CD4-positive, alpha-beta memory T cell (primary cell): ENCODE measurements at regions not wholly inside any gene's neighbourhood (a gene's known extent, or its start where the extent isn't known, plus 50 kb on each side); places are given as distances from the start of the nearest gene placed in this dataset.

Experiments used
- CTCF ChIA-PET: fragments of 350-600 bp; sonication (Branson Sonifier 250); formaldehyde crosslinking; loops from one replicate; lab custom pipeline; 2021; ENCODE audit warnings: inconsistent platforms; ENCODE audit not compliant: partially characterized antibody; lab: Charles Lee
- POLR2A ChIA-PET: fragments of 350-600 bp; sonication (Branson Sonifier 250); formaldehyde crosslinking; loops from one replicate; lab custom pipeline; 2021; ENCODE audit not compliant: partially characterized antibody; lab: Charles Lee
- DNase-seq, 5 donors: peaks; one replicate each; pipeline versions ENCODE4 v3.0.0 to v3.0.0-alpha.2; 2020 to 2022; ENCODE audit warnings: mixed read lengths in 1 of 5
- H3K27ac ChIP-seq: one replicate; pipeline ENCODE4 v1.7.0; 2013; ENCODE audit warnings: low read depth, low read length
- H3K27me3 ChIP-seq: 2 replicates; pipeline ENCODE4 v1.7.0; 2013; ENCODE audit warnings: mild to moderate bottlenecking, low read length, moderate library complexity; ENCODE audit not compliant: insufficient read depth
- H3K36me3 ChIP-seq: 2 replicates; pipeline ENCODE4 v1.7.0; 2013; ENCODE audit warnings: mild to moderate bottlenecking, low read length, moderate library complexity; ENCODE audit not compliant: insufficient read depth
- H3K4me1 ChIP-seq: 2 replicates; pipeline ENCODE4 v1.7.0; 2013; ENCODE audit warnings: mild to moderate bottlenecking, low read length, moderate library complexity; ENCODE audit not compliant: insufficient read depth
- H3K4me3 ChIP-seq, 2 donors: one replicate each; pipeline ENCODE4 v1.7.0; 2013; ENCODE audit warnings: low read length in 2 of 2, mild to moderate bottlenecking in 1 of 2
- H3K9me3 ChIP-seq, 2 donors: one replicate each; pipeline ENCODE4 v1.7.0; 2013; ENCODE audit warnings: low read length in 2 of 2, control low read depth in 1 of 2; ENCODE audit not compliant: control insufficient read depth in 1 of 2
- H3K27ac Mint-ChIP-seq, 7 donors: one replicate each; pipeline ENCODE4 v1.8.0; 2020 to 2021; ENCODE audit warnings: mixed read lengths in 7 of 7, mild to moderate bottlenecking in 6 of 7, inconsistent platforms in 3 of 7, moderate library complexity in 3 of 7
- H3K27me3 Mint-ChIP-seq, 2 donors: one replicate each; pipeline ENCODE4 v1.8.0; 2020 to 2021; ENCODE audit warnings: mixed read lengths in 2 of 2
- H3K36me3 Mint-ChIP-seq, 2 donors: one replicate each; pipeline ENCODE4 v1.8.0; 2020 to 2021; ENCODE audit warnings: mixed read lengths in 2 of 2, inconsistent platforms in 1 of 2, mild to moderate bottlenecking in 1 of 2
- H3K4me1 Mint-ChIP-seq, 4 donors: one replicate each; pipeline ENCODE4 v1.8.0; 2020 to 2021; ENCODE audit warnings: mixed read lengths in 4 of 4, mild to moderate bottlenecking in 1 of 4
- H3K4me3 Mint-ChIP-seq, 8 donors: one replicate each; pipeline ENCODE4 v1.8.0; 2020 to 2021; ENCODE audit warnings: mixed read lengths in 8 of 8, mild to moderate bottlenecking in 7 of 8, moderate library complexity in 6 of 8, inconsistent platforms in 3 of 8
- H3K9me3 Mint-ChIP-seq, 8 donors: one replicate each; pipeline ENCODE4 v1.8.0; 2020 to 2021; ENCODE audit warnings: mixed read lengths in 8 of 8, mild to moderate bottlenecking in 5 of 8, inconsistent platforms in 3 of 8, moderate library complexity in 1 of 8
- intact Hi-C: fragments of 100-400 bp; cut with micrococcal nuclease; formaldehyde crosslinking; loops from one replicate; pipeline ENCODE4 v1.15.1; 2023

GRCh38 chr2:174681099-174682006 lies 82.9 kb downstream of the CHRNA1 start:
- Mint-ChIP-seq H3K9me3 (no peaks in the 10 kb centered on the region), H3K4me3 (peak overlapping the region; percentile 88 to 93 (median 90)), H3K27ac (peak overlapping the region; percentile 49 to 93 (median 91)), H3K4me1 (peaks cover 42 to 73% (median 54%) of the 10 kb centered on the region in 4 donors), H3K27me3 (no peaks in the 10 kb centered on the region), H3K36me3 (peaks cover 0 to 6% of the 10 kb centered on the region in 2 donors)
- ChIA-PET CTCF (interaction anchor here (0.7 to 2.0 kb wide), 13 partner anchors 13 to 218 kb away, joined by 3 to 8 read pairs (median 4); no protein-coding TSS in a partner anchor), POLR2A (interaction anchor here (0.7 to 6.3 kb wide), 13 partner anchors 9 to 103 kb away, joined by 3 to 85 read pairs (median 4); partner anchors contain the start of gene WIPF1)
- H3K27ac ChIP-seq: peak overlapping the region; percentile 84
- H3K4me1 ChIP-seq: peaks cover 59% of the 10 kb centered on the region
- H3K9me3 ChIP-seq: no peaks in the 10 kb centered on the region
- intact Hi-C loops: loop anchor here (1.0 to 10.0 kb wide), 3 partner anchors 47 to 1277 kb away; partner anchors contain the start of gene WIPF1
- H3K36me3 ChIP-seq: no peaks in the 10 kb centered on the region
- no peak for DNase-seq
- peak overlapping the region; percentile 5 to 69 for H3K4me3 ChIP-seq
- no peaks in the 10 kb centered on the region for H3K27me3 ChIP-seq

GRCh38 chr2:174680221-174680620 lies 82.6 kb upstream of the WIPF1 start:
- Histone ChIP-seq H3K27me3 (no peaks in the 10 kb centered on the region), H3K27ac (no peak overlapping the region), H3K4me1 (peaks cover 64% of the 10 kb centered on the region), H3K9me3 (no peaks in the 10 kb centered on the region), H3K4me3 (no peak overlapping the region), H3K36me3 (no peaks in the 10 kb centered on the region)
- POLR2A ChIA-PET: interaction anchor here (0.6 to 6.3 kb wide), 3 partner anchors 13 to 93 kb away, joined by 3 to 85 read pairs (median 4); partner anchors contain the start of gene WIPF1
- CTCF ChIA-PET: interaction anchor here (1.0 to 1.6 kb wide), 4 partner anchors 9 to 217 kb away, joined by 3 to 5 read pairs (median 4); no protein-coding TSS in a partner anchor
- peak overlapping the region; percentile 66 to 93 (median 90) for H3K4me3 Mint-ChIP-seq
- no peaks in the 10 kb centered on the region for H3K9me3 Mint-ChIP-seq
- peaks cover 0 to 9% of the 10 kb centered on the region in 2 donors for H3K36me3 Mint-ChIP-seq
- no peak for DNase-seq
- no peaks in the 10 kb centered on the region for H3K27me3 Mint-ChIP-seq
- intact Hi-C loops: loop anchor here (10.0 kb wide), 1 partner anchor 1275 kb away; no protein-coding TSS in a partner anchor
- peak overlapping the region; percentile 30 to 93 (median 84) for H3K27ac Mint-ChIP-seq
- peaks cover 46 to 77% (median 59%) of the 10 kb centered on the region in 4 donors for H3K4me1 Mint-ChIP-seq

DNA sequence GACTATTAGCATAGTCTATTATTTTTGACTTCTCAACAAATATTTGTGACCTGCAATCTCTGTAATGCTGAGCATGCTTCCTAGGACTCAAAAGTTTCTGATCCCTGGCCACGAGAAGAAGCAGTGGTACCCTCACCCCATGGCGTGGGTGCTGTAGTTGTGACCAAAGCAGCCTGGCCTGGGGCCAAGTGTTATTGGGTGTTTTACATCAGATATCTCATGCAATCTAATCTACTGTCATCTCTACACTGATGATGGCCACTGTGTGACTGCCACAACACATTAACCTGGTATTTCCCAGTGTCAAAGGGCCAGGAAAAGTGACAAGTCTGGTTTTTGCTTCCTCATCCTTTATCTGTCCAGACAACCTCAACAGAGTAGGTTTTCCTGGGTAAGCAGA lies 80.8 kb upstream of the WIPF1 start:
- POLR2A ChIA-PET: interaction anchor here (0.5 kb wide), 1 partner anchor 79 kb away, joined by 3 read pairs; no protein-coding TSS in a partner anchor
- no peaks in the 10 kb centered on the region for H3K27me3 ChIP-seq
- H3K27ac ChIP-seq: no peak overlapping the region
- H3K4me1 ChIP-seq: peaks cover 62% of the 10 kb centered on the region
- peak overlapping the region in 1 of 8 donors; percentile 48 for H3K4me3 Mint-ChIP-seq
- H3K36me3 Mint-ChIP-seq: peaks cover 0 to 6% of the 10 kb centered on the region in 2 donors
- CTCF ChIA-PET: interaction anchor here (2.0 to 2.3 kb wide), 2 partner anchors 8 to 215 kb away, joined by 6 to 14 read pairs; no protein-coding TSS in a partner anchor
- DNase-seq: no peak
- H3K4me3 ChIP-seq: no peak overlapping the region
- peaks cover 0 to 1% (median 0%) of the 10 kb centered on the region in 8 donors for H3K9me3 Mint-ChIP-seq
- no peaks in the 10 kb centered on the region for H3K36me3 ChIP-seq
- H3K9me3 ChIP-seq: no peaks in the 10 kb centered on the region
- intact Hi-C loops: no loop called here
- H3K4me1 Mint-ChIP-seq: peaks cover 40 to 66% (median 53%) of the 10 kb centered on the region in 4 donors
- H3K27me3 Mint-ChIP-seq: no peaks in the 10 kb centered on the region
- H3K27ac Mint-ChIP-seq: peak overlapping the region in 6 of 7 donors; percentile 22 to 85 (median 63)

- no peak overlapping the region for H3K4me3 ChIP-seq
- H3K9me3 ChIP-seq: no peaks in the 10 kb centered on the region
- DNase-seq: peak; percentile 37 to 60 (median 47)
- no peak overlapping the region for H3K27ac ChIP-seq
- no peaks in the 10 kb centered on the region for H3K36me3 ChIP-seq
- ChIA-PET CTCF (interaction anchor here (1.6 to 1.9 kb wide), 2 partner anchors 12 to 22 kb away, joined by 3 to 14 read pairs; no protein-coding TSS in a partner anchor), POLR2A (interaction anchor here (0.6 to 1.6 kb wide), 2 partner anchors 60 to 78 kb away, joined by 3 to 4 read pairs; partner anchors contain the start of gene WIPF1)
- H3K4me3 Mint-ChIP-seq: peak overlapping the region in 7 of 8 donors; percentile 10 to 74 (median 61)
- peaks cover 46% of the 10 kb centered on the region for H3K4me1 ChIP-seq
- H3K4me1 Mint-ChIP-seq: peaks cover 29 to 52% (median 39%) of the 10 kb centered on the region in 4 donors
- H3K27ac Mint-ChIP-seq: peak overlapping the region; percentile 33 to 92 (median 88)
- H3K27me3 ChIP-seq: no peaks in the 10 kb centered on the region
- H3K27me3 Mint-ChIP-seq: no peaks in the 10 kb centered on the region
- H3K36me3 Mint-ChIP-seq: peaks cover 7 to 17% of the 10 kb centered on the region in 2 donors
- H3K9me3 Mint-ChIP-seq: peaks cover 2 to 19% (median 9%) of the 10 kb centered on the region in 8 donors
- intact Hi-C loops: no loop called here
These were observed 78.0 kb upstream of the WIPF1 start for GRCh38 chr2:174675615-174676014.

DNA sequence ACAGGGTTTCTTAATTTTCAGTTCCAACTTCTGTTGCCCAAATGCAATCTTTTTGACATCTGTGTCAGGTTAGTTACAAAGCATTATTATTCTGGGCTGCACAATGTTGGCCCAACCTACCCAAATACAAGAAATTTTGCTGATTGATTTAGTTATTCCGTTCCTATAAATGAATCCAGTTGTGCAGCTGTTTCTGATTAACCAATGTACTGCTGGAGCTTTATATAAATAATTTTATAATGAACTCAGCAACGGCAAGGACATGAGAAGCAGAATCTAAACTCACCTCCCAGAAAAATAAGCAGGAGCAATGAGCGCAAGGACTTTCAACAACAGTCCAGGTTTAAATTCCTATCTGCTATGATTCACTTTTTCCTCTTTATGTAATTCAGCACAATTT lies 76.3 kb upstream of the WIPF1 start:
- POLR2A ChIA-PET: no interaction called here
- H3K27ac ChIP-seq: no peak overlapping the region

GRCh38 chr2:174673440-174673839 lies 75.8 kb upstream of the WIPF1 start:
- H3K27me3 Mint-ChIP-seq: no peaks in the 10 kb centered on the region
- H3K4me1 Mint-ChIP-seq: peaks cover 15 to 33% (median 25%) of the 10 kb centered on the region in 4 donors
- no peaks in the 10 kb centered on the region for H3K27me3 ChIP-seq
- no peaks in the 10 kb centered on the region for H3K36me3 ChIP-seq
- no peak overlapping the region for H3K27ac Mint-ChIP-seq
- no peak overlapping the region for H3K4me3 Mint-ChIP-seq
- peaks cover 25% of the 10 kb centered on the region for H3K4me1 ChIP-seq
- intact Hi-C loops: no loop called here
- no peak overlapping the region for H3K27ac ChIP-seq
- CTCF ChIA-PET: interaction anchor here (1.4 to 1.5 kb wide), 2 partner anchors 22 to 75 kb away, joined by 3 to 7 read pairs; partner anchors contain the start of gene WIPF1
- H3K4me3 ChIP-seq: no peak overlapping the region
- H3K9me3 Mint-ChIP-seq: peaks cover 2 to 19% (median 9%) of the 10 kb centered on the region in 8 donors
- no peaks in the 10 kb centered on the region for H3K9me3 ChIP-seq
- no peak for DNase-seq
- peaks cover 7 to 17% of the 10 kb centered on the region in 2 donors for H3K36me3 Mint-ChIP-seq
- POLR2A ChIA-PET: no interaction called here

More for the DNA sequence above, 76.3 kb upstream of the WIPF1 start:
- Mint-ChIP-seq H3K36me3 (peaks cover 7 to 17% of the 10 kb centered on the region in 2 donors), H3K27me3 (no peaks in the 10 kb centered on the region), H3K4me3 (no peak overlapping the region), H3K9me3 (peaks cover 2 to 19% (median 9%) of the 10 kb centered on the region in 8 donors), H3K27ac (no peak overlapping the region), H3K4me1 (peaks cover 19 to 37% (median 27%) of the 10 kb centered on the region in 4 donors)
- Histone ChIP-seq H3K4me1 (peaks cover 30% of the 10 kb centered on the region), H3K9me3 (no peaks in the 10 kb centered on the region), H3K27me3 (no peaks in the 10 kb centered on the region), H3K4me3 (no peak overlapping the region), H3K36me3 (no peaks in the 10 kb centered on the region)
- CTCF ChIA-PET: interaction anchor here (1.2 to 1.9 kb wide), 5 partner anchors 13 to 76 kb away, joined by 3 to 14 read pairs (median 3); partner anchors contain the start of gene WIPF1
- intact Hi-C loops: no loop called here
- DNase-seq: no peak
